HepG2 (cell line): ENCODE measurements at regions not wholly inside any gene's neighbourhood (a gene's known extent, or its start where the extent isn't known, plus 50 kb on each side); places are given as distances from the start of the nearest gene placed in this dataset.
A peak's percentile ranks its signal among the peaks of the same experiment; 100 is the strongest.

ENCODE experiments used
- ATAC-seq: fragments of 200-7000 bp; cut with Tn5 transposase; 3 replicates; pipeline ENCODE4 v1.9.1; 2020; ENCODE audit warnings: mild to moderate bottlenecking, moderate library complexity
- BruUV-seq: library from RNA; stranded (reverse); fragments of 400-500 nt; replicated peaks from 2 replicates; lab custom pipeline; 2021; lab: Mats Ljungman, UMichigan
- CTCF ChIA-PET: fragments of 300-600 bp; formaldehyde crosslinking; extraction: SDS; loops from one replicate; lab custom pipeline; 2021; ENCODE audit warnings: low total read pairs, inconsistent platforms, low intra/inter-chr PET ratio; lab: Yijun Ruan, JAX
- POLR2A ChIA-PET: fragments of 350-600 bp; sonication (Branson Sonifier 250); formaldehyde crosslinking; loops from one replicate; lab custom pipeline; 2020; ENCODE audit warnings: antibody characterized with exemption, inconsistent platforms; lab: Yijun Ruan, JAX
- DNase-seq: peaks from one replicate; pipeline ENCODE4 v3.0.0-alpha.2; 2015; ENCODE audit warnings: low spot score
- FAIRE-seq: peaks from 3 replicates; lab custom pipeline; 2011; peaks lifted over from hg19 to GRCh38; lab: Jason Lieb, UNC
- H2AFZ ChIP-seq: one replicate; pipeline ENCODE4 v1.6.1; 2011; ENCODE audit warnings: low read length, inconsistent platforms
- H3K27ac ChIP-seq: fragments of 300-600 bp; 3 replicates; pipeline ENCODE4 v1.8.0; 2011; ENCODE audit warnings: mixed run types, mild to moderate bottlenecking, mixed read lengths, low read length, inconsistent platforms; ENCODE audit not compliant: insufficient read depth; ENCODE audit errors: extremely low read length
- H3K27me3 ChIP-seq, 2 experiments: fragments of 200-600 bp in 1 of 2; 2 replicates in 1 of 2; 3 replicates in 1 of 2; pipeline versions ENCODE4 v1.6.0 to v1.8.0; 2011; ENCODE audit warnings: low read length in 2 of 2, mild to moderate bottlenecking in 2 of 2, moderate library complexity in 2 of 2, inconsistent platforms in 1 of 2; ENCODE audit not compliant: insufficient read depth in 2 of 2, control insufficient read depth in 1 of 2
- H3K36me3 ChIP-seq, 2 experiments: fragments of 200-600 bp in 1 of 2; replicated peaks in 1 of 2; 2 replicates in 1 of 2; 3 replicates in 1 of 2; pipeline versions ENCODE4 v1.5.1 to v1.8.0; 2011; ENCODE audit warnings: low read length in 2 of 2, inconsistent platforms in 1 of 2; ENCODE audit not compliant: insufficient read depth in 2 of 2, control insufficient read depth in 1 of 2
- H3K4me1 ChIP-seq: 2 replicates; pipeline ENCODE4 v1.5.1; 2012; ENCODE audit warnings: low read length, inconsistent platforms; ENCODE audit not compliant: insufficient read depth
- H3K4me2 ChIP-seq: 2 replicates; pipeline ENCODE4 v1.6.0; 2011; ENCODE audit warnings: low read depth, low read length, inconsistent platforms
- H3K4me3 ChIP-seq, 3 experiments: fragments of 200-600 bp in 1 of 3; sonication (generic), shearing (Covaris generic) in 1 of 3; replicated peaks in 1 of 3; 2 replicates each; pipeline ENCODE4 v1.5.1; 2011 to 2016; ENCODE audit warnings: low read length in 3 of 3, inconsistent platforms in 2 of 3, low read depth in 2 of 3, mild to moderate bottlenecking in 2 of 3, control low read depth in 1 of 3, mixed read lengths in 1 of 3; ENCODE audit not compliant: insufficient read depth in 1 of 3
- H3K79me2 ChIP-seq: one replicate; pipeline ENCODE4 v1.6.1; 2011; ENCODE audit warnings: low read length, inconsistent platforms; ENCODE audit not compliant: insufficient read depth
- H3K9ac ChIP-seq: 2 replicates; pipeline ENCODE4 v1.6.0; 2011; ENCODE audit warnings: mild to moderate bottlenecking, low read depth, low read length, inconsistent platforms; ENCODE audit not compliant: insufficient read depth
- H3K9me3 ChIP-seq: 2 replicates; pipeline ENCODE4 v1.5.1; 2012; ENCODE audit warnings: mild to moderate bottlenecking, low read length
- H4K20me1 ChIP-seq: 2 replicates; pipeline ENCODE4 v1.6.0; 2011; ENCODE audit warnings: inconsistent platforms, mild to moderate bottlenecking, low read length, moderate library complexity; ENCODE audit not compliant: insufficient read depth
- FOXJ3 ChIP-seq: sonication (generic); formaldehyde crosslinking; IDR thresholded peaks from 2 replicates; pipeline ENCODE4 v1.4.0; 2020; ENCODE audit warnings: missing genetic modification reagents, mild to moderate bottlenecking, borderline replicate concordance
- MAF1 ChIP-seq: sonication (generic); formaldehyde crosslinking; IDR thresholded peaks from 2 replicates; pipeline ENCODE4 v1.5.0; 2020; ENCODE audit warnings: missing genetic modification reagents, borderline replicate concordance
- MTF2 ChIP-seq: sonication (generic); formaldehyde crosslinking; IDR thresholded peaks from 2 replicates; pipeline ENCODE4 v1.5.0; 2020; ENCODE audit warnings: missing genetic modification reagents, borderline replicate concordance
- MXD4 ChIP-seq: IDR thresholded peaks from 2 replicates; pipeline ENCODE4 v1.6.1; 2016; ENCODE audit warnings: mild to moderate bottlenecking, missing biosample characterization, missing genetic modification reagents
- STAG1 ChIP-seq: sonication (generic); formaldehyde crosslinking; IDR thresholded peaks from 2 replicates; pipeline ENCODE4 v1.4.0; 2020; ENCODE audit warnings: missing genetic modification reagents
- ZNF10 ChIP-seq: sonication (generic); formaldehyde crosslinking; IDR thresholded peaks from 2 replicates; pipeline ENCODE4 v1.4.0; 2020; ENCODE audit warnings: mild to moderate bottlenecking, low read depth, missing genetic modification reagents, borderline replicate concordance
- ZNF121 ChIP-seq: sonication (generic); formaldehyde crosslinking; IDR thresholded peaks from 2 replicates; pipeline ENCODE4 v1.5.0; 2020; ENCODE audit warnings: mild to moderate bottlenecking, missing genetic modification reagents
- ZNF382 ChIP-seq: sonication (generic); formaldehyde crosslinking; IDR thresholded peaks from 2 replicates; pipeline ENCODE4 v1.5.0; 2020; ENCODE audit warnings: missing genetic modification reagents, mild to moderate bottlenecking, borderline replicate concordance
- WGBS: methylation state at CpG from one replicate; pipeline ENCODE4 v1.1.6; 2017; ENCODE audit warnings: low lambda C conversion rate; 5-methylcytosine and 5-hydroxymethylcytosine counted together
- in situ Hi-C: cut with HindIII; loops from 2 replicates; pipeline ENCODE4 v1.10.0; 2017; ENCODE audit warnings: low pct_unique_long_range_greater_than_20kb; ENCODE audit not compliant: extremely low pct_ligation_motif_present
- intact Hi-C: fragments of 100-400 bp; cut with micrococcal nuclease; formaldehyde crosslinking; loops from one replicate; pipeline ENCODE4 v1.10.0; 2022; ENCODE audit not compliant: unreplicated experiment
- TF ChIP-seq, protein P1 (sequence below): sonication (generic); formaldehyde crosslinking; IDR thresholded peaks from 2 replicates; pipeline ENCODE4 v1.5.1; 2020; ENCODE audit warnings: missing genetic modification reagents, mild to moderate bottlenecking, borderline replicate concordance
- TF ChIP-seq, protein P2 (sequence below): IDR thresholded peaks from 2 replicates; pipeline ENCODE4 v1.6.1; 2016; ENCODE audit warnings: missing compliant biosample characterization, missing genetic modification reagents, borderline replicate concordance
- TF ChIP-seq, protein P3 (sequence below): sonication (generic); formaldehyde crosslinking; IDR thresholded peaks from 2 replicates; pipeline ENCODE4 v1.4.0; 2020; ENCODE audit warnings: missing genetic modification reagents, borderline replicate concordance

DNA sequence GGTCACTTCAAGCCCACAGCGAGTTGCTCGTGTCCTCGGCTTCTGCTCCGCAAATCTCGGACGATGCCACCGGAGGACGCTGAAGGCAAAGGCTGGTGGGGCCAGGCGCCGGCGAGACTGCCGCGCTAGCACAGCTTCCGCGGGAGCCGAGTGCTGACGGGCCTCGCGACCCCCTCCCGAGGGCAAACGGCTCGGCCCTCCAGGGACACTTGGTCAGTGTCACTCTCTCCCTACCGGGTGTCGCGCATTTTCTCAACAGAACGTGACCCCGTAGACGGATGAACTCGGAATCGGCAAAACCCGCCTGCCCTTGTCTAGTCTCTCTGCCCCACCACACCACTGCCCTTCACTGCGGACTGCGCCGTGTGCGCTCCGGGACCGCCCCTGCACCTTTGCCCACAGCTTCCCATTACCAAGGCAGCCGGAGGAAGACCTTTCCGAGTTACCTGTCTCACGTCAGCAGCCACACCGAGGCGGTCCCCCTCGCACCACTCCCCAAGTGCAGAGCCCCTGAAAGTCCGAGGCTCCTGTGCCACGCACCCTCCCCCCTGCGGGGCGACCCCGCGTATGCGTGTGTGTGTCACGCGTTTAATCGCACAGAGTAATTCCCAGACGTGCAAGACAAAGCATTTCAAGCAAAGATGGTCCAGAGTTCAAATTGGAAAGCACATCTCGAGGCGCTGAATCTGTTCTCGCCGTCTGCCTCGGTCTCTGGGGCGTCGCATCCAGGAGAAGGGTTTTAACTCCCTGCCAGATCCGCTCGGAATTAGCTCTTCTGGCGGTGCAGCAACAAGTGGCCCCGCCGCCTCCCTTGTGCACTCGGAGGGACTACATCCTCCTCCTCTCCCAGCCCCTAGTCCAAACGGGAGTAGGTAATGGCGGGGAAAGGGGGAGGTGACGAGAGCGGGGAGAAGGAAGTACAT, 245.0 kb upstream of the TOPAZ1 start:
- Histone ChIP-seq H3K4me3 (no peak overlapping the region), H3K9me3 (no peaks in the 10 kb centered on the region), H3K4me1 (no peaks in the 10 kb centered on the region), H3K27ac (no peak overlapping the region), H3K79me2 (no peaks in the 10 kb centered on the region), H2AFZ (no peak overlapping the region), H3K9ac (no peak overlapping the region), H4K20me1 (no peaks in the 10 kb centered on the region), H3K36me3 (no peaks in the 10 kb centered on the region), H3K27me3 (peaks cover 2 to 52% of the 10 kb centered on the region in 2 experiments; a peak in 4 of 5 replicates), H3K4me2 (no peak overlapping the region)
- no TSS peak for BruUV-seq
- ChIA-PET POLR2A (no interaction called here), CTCF (no interaction called here)
- FAIRE-seq (no peak), DNase-seq (no peak), ATAC-seq (peak; percentile 52)
- TF ChIP-seq MTF2 (CRISPR knock-in tag) (peak; percentile 71; the same call in 1 of the 2 replicates), MAF1 (CRISPR knock-in tag) (no peak), STAG1 (0 out of 2 replicates have a peak, but pooled peaks have one; percentile 8)
- intact Hi-C loops: no loop called here
- in situ Hi-C loops: no loop called here
- WGBS: 34% methylated on average over 44 of the region's 71 CpGs

- in situ Hi-C loops: no loop called here
- ATAC-seq (no peak), DNase-seq (no peak), FAIRE-seq (no peak)
- Histone ChIP-seq H3K4me3 (no peak overlapping the region), H3K9me3 (no peaks in the 10 kb centered on the region), H4K20me1 (no peaks in the 10 kb centered on the region), H3K4me1 (no peaks in the 10 kb centered on the region), H2AFZ (no peak overlapping the region), H3K27ac (no peak overlapping the region), H3K4me2 (no peak overlapping the region), H3K27me3 (peaks cover 2 to 53% of the 10 kb centered on the region in 2 experiments; a peak in 4 of 5 replicates), H3K9ac (no peak overlapping the region), H3K36me3 (no peaks in the 10 kb centered on the region), H3K79me2 (no peaks in the 10 kb centered on the region)
- ChIA-PET POLR2A (no interaction called here), CTCF (no interaction called here)
- intact Hi-C loops: no loop called here
- no TSS peak for BruUV-seq
- WGBS: 41% methylated on average over 12 of the region's 12 CpGs
- TF ChIP-seq, protein P1, sequence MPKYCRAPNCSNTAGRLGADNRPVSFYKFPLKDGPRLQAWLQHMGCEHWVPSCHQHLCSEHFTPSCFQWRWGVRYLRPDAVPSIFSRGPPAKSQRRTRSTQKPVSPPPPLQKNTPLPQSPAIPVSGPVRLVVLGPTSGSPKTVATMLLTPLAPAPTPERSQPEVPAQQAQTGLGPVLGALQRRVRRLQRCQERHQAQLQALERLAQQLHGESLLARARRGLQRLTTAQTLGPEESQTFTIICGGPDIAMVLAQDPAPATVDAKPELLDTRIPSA (CRISPR knock-in tag): no peak
- TF ChIP-seq, protein P2, sequence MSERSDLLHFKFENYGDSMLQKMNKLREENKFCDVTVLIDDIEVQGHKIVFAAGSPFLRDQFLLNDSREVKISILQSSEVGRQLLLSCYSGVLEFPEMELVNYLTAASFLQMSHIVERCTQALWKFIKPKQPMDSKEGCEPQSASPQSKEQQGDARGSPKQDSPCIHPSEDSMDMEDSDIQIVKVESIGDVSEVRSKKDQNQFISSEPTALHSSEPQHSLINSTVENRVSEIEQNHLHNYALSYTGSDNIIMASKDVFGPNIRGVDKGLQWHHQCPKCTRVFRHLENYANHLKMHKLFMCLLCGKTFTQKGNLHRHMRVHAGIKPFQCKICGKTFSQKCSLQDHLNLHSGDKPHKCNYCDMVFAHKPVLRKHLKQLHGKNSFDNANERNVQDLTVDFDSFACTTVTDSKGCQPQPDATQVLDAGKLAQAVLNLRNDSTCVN (CRISPR knock-in tag): no peak
- TF ChIP-seq ZNF10 (CRISPR knock-in tag): no peak
- TF ChIP-seq ZNF382 (CRISPR knock-in tag): no peak
- TF ChIP-seq, protein P3, sequence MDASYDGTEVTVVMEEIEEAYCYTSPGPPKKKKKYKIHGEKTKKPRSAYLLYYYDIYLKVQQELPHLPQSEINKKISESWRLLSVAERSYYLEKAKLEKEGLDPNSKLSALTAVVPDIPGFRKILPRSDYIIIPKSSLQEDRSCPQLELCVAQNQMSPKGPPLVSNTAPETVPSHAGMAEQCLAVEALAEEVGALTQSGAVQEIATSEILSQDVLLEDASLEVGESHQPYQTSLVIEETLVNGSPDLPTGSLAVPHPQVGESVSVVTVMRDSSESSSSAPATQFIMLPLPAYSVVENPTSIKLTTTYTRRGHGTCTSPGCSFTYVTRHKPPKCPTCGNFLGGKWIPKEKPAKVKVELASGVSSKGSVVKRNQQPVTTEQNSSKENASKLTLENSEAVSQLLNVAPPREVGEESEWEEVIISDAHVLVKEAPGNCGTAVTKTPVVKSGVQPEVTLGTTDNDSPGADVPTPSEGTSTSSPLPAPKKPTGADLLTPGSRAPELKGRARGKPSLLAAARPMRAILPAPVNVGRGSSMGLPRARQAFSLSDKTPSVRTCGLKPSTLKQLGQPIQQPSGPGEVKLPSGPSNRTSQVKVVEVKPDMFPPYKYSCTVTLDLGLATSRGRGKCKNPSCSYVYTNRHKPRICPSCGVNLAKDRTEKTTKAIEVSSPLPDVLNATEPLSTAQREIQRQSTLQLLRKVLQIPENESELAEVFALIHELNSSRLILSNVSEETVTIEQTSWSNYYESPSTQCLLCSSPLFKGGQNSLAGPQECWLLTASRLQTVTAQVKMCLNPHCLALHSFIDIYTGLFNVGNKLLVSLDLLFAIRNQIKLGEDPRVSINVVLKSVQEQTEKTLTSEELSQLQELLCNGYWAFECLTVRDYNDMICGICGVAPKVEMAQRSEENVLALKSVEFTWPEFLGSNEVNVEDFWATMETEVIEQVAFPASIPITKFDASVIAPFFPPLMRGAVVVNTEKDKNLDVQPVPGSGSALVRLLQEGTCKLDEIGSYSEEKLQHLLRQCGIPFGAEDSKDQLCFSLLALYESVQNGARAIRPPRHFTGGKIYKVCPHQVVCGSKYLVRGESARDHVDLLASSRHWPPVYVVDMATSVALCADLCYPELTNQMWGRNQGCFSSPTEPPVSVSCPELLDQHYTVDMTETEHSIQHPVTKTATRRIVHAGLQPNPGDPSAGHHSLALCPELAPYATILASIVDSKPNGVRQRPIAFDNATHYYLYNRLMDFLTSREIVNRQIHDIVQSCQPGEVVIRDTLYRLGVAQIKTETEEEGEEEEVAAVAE: no peak
- no peak for TF ChIP-seq FOXJ3
- no peak for TF ChIP-seq MXD4 (CRISPR knock-in tag)
- no peak for TF ChIP-seq ZNF121 (CRISPR knock-in tag)
- TF ChIP-seq, all 625 proteins: peak for 0
These were observed 244.4 kb upstream of the TOPAZ1 start for GRCh38 chr3:43997316-43997715.
